RWPE2 (cell line): ENCODE measurements at regions not wholly inside any gene's neighbourhood (a gene's known extent, or its start where the extent isn't known, plus 50 kb on each side); places are given as distances from the start of the nearest gene placed in this dataset.

ENCODE experiments used
- ATAC-seq: fragments of 200-7000 bp; cut with Tn5 transposase; 3 replicates; pipeline ENCODE4 v1.9.1; 2021; ENCODE audit warnings: low read depth
- DNase-seq: peaks from one replicate; pipeline ENCODE4 v3.0.0-alpha.2; 2020; ENCODE audit warnings: low spot score
- H3K27ac ChIP-seq: fragments of 450-650 bp; 2 replicates; pipeline ENCODE4 v1.5.1; 2017; ENCODE audit warnings: mild to moderate bottlenecking; ENCODE audit not compliant: poor library complexity, severe bottlenecking
- H3K27me3 ChIP-seq: fragments of 250-450 bp; sonication (Bioruptor Pico); 2 replicates; pipeline ENCODE4 v1.5.1; 2021; ENCODE audit warnings: mild to moderate bottlenecking, moderate library complexity; ENCODE audit not compliant: insufficient read depth, poor library complexity, severe bottlenecking
- H3K36me3 ChIP-seq: fragments of 250-450 bp; sonication (Bioruptor Pico); 2 replicates; pipeline ENCODE4 v1.5.1; 2020; ENCODE audit warnings: low read depth, mild to moderate bottlenecking, moderate library complexity
- H3K4me1 ChIP-seq: fragments of 250-450 bp; sonication (Bioruptor Pico); 2 replicates; pipeline ENCODE4 v1.5.1; 2021; ENCODE audit warnings: mild to moderate bottlenecking, moderate library complexity; ENCODE audit not compliant: insufficient read depth, poor library complexity, severe bottlenecking
- H3K4me3 ChIP-seq: fragments of 250-450 bp; sonication (Bioruptor Pico); 2 replicates; pipeline ENCODE4 v1.5.1; 2021; ENCODE audit warnings: mild to moderate bottlenecking, moderate library complexity; ENCODE audit not compliant: severe bottlenecking
- H3K9me3 ChIP-seq: fragments of 250-450 bp; sonication (Bioruptor Pico); 2 replicates; pipeline ENCODE4 v1.5.1; 2021; ENCODE audit warnings: mild to moderate bottlenecking, moderate library complexity; ENCODE audit not compliant: severe bottlenecking
- CTCF ChIP-seq: fragments of 450-650 bp; IDR thresholded peaks from one replicate; pipeline ENCODE4 v1.5.1; 2017; ENCODE audit warnings: mild to moderate bottlenecking, moderate library complexity; ENCODE audit not compliant: poor library complexity, severe bottlenecking

- Histone ChIP-seq H3K4me1 (no peaks in the 10 kb centered on the region), H3K27me3 (peaks cover 4% of the 10 kb centered on the region), H3K9me3 (no peaks in the 10 kb centered on the region), H3K27ac (no peak overlapping the region), H3K36me3 (no peaks in the 10 kb centered on the region), H3K4me3 (no peak overlapping the region)
- no peak for TF ChIP-seq CTCF
- ATAC-seq (no peak), DNase-seq (no peak)
Observed at GRCh38 chr2:152835674-152836073, 117.3 kb downstream of the ARL6IP6 start.

DNA sequence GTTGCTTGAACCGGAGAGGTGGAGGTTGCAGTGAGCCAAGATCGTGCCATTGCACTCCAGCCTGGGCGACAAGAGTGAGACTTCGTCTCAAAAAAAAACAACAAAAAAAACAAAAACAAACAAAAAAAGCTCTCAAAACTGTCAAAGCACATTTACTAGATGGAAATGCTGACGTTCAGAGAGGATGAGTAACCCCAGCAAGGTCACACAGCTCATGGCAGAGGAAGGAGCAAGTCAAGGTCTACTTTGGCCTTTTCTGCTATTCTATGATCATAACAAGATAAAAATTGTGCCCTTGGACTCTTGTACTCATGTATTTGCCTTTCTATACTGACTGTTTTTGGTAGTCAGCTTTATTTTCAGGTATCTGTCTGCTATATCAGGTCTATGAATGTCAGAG lies 109.5 kb downstream of the ARL6IP6 start:
- no peaks in the 10 kb centered on the region for H3K4me1 ChIP-seq
- no peak overlapping the region for H3K27ac ChIP-seq
- no peaks in the 10 kb centered on the region for H3K9me3 ChIP-seq
- H3K27me3 ChIP-seq: no peaks in the 10 kb centered on the region
- H3K4me3 ChIP-seq: no peak overlapping the region
- DNase-seq: no peak
- no peak for ATAC-seq
- H3K36me3 ChIP-seq: no peaks in the 10 kb centered on the region
- TF ChIP-seq CTCF: no peak

DNA sequence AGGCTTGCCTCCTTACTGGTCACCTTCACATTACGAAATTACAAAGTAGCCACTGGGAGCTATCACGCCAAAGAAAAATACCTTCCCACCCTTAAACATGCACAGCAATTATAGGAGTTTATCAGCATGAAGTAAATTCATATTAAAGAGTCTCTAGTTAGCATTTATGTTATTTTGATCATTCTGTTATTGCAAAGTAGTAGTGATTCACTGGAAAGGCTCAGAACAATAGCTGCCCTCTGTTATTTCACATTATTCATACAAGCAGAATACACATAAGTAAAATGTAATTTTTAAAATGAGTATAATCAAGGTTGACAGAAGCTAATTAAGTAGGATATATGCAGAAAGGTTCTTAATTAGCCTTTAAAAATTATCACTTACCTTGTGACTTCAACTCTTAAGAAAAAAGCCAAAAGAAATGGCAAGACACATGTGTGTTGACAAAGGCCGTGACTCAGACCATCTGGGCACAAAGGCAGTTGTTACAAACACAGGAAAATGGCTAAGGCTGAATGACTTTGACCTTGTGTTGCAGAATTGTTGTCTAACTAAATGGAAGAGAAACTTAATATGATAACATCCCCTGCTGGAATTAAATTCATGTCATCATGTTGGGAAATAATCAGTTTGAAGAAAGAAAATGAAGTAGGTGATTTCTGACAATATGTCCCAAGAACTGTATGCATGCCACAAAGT lies 108.3 kb downstream of the ARL6IP6 start:
- TF ChIP-seq CTCF: no peak
- DNase-seq: no peak
- H3K4me3 ChIP-seq: no peak overlapping the region
- H3K4me1 ChIP-seq: no peaks in the 10 kb centered on the region
- no peaks in the 10 kb centered on the region for H3K9me3 ChIP-seq
- no peaks in the 10 kb centered on the region for H3K27me3 ChIP-seq
- H3K36me3 ChIP-seq: no peaks in the 10 kb centered on the region
- no peak overlapping the region for H3K27ac ChIP-seq
- ATAC-seq: no peak; the same call in 2 of the 3 replicates

- Histone ChIP-seq H3K9me3 (no peaks in the 10 kb centered on the region), H3K4me3 (no peak overlapping the region), H3K4me1 (no peaks in the 10 kb centered on the region), H3K27ac (no peak overlapping the region), H3K36me3 (no peaks in the 10 kb centered on the region), H3K27me3 (no peaks in the 10 kb centered on the region)
- DNase-seq: no peak
- no peak for TF ChIP-seq CTCF
- no peak for ATAC-seq
Observed at GRCh38 chr2:152825834-152826233, 107.4 kb downstream of the ARL6IP6 start.

DNA sequence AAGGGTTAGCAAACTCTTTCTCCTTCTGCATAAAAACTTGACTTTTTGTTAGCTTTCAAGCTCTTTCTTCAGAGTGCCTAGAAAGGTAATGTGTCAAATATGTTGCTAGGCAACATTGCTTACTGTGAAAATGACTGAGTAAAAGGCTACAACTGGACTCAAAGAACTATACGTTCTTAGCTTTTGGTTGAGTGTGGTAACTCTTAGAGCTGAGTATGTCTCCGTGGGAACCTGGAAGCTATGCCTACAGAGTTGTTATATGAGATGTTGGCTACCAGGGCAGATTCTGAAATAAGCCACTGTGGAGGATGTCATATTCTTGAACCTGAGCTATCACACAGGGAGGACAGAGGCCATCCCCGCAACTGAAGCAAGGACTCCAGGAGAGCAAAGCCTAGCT lies 105.5 kb downstream of the ARL6IP6 start:
- no peak for ATAC-seq
- no peak overlapping the region for H3K4me3 ChIP-seq
- H3K36me3 ChIP-seq: no peaks in the 10 kb centered on the region
- H3K9me3 ChIP-seq: no peaks in the 10 kb centered on the region
- H3K27ac ChIP-seq: no peak overlapping the region
- no peaks in the 10 kb centered on the region for H3K27me3 ChIP-seq
- no peaks in the 10 kb centered on the region for H3K4me1 ChIP-seq
- no peak for TF ChIP-seq CTCF
- DNase-seq: no peak
